H1 (cell line): ENCODE measurements at regions not wholly inside any gene's neighbourhood (a gene's known extent, or its start where the extent isn't known, plus 50 kb on each side); places are given as distances from the start of the nearest gene placed in this dataset.

Experiments used
- CTCF ChIA-PET: fragments of 300-600 bp; sonication (Branson Sonifier 250); formaldehyde crosslinking; loops from one replicate; lab custom pipeline; 2021; ENCODE audit not compliant: partially characterized antibody; lab: Charles Lee
- POLR2A ChIA-PET: fragments of 300-600 bp; sonication (Branson Sonifier 250); formaldehyde crosslinking; loops from one replicate; lab custom pipeline; 2021; ENCODE audit warnings: inconsistent platforms; ENCODE audit not compliant: partially characterized antibody; lab: Charles Lee
- DNase-seq, 2 experiments: peaks; one replicate each; pipeline versions ENCODE4 v3.0.0 to v3.0.0-alpha.2; 2010 to 2022; ENCODE audit warnings: low spot score in 2 of 2, low read depth in 1 of 2, mixed read lengths in 1 of 2
- FAIRE-seq: peaks from 2 replicates; lab custom pipeline; 2011; peaks lifted over from hg19 to GRCh38; lab: Jason Lieb, UNC
- H2AFZ ChIP-seq: 2 replicates; pipeline ENCODE4 v1.8.1; 2012; ENCODE audit warnings: low read length, inconsistent platforms
- H2AK5ac ChIP-seq: 2 replicates; pipeline ENCODE4 v1.6.1; 2013; ENCODE audit warnings: low read depth, low read length
- H2BK120ac ChIP-seq: replicated peaks from 2 replicates; pipeline ENCODE3; 2013; ENCODE audit warnings: low read depth, low read length, inconsistent platforms
- H2BK12ac ChIP-seq: 2 replicates; pipeline ENCODE4 v1.6.1; 2013; ENCODE audit warnings: low read depth, low read length
- H2BK15ac ChIP-seq: 2 replicates; pipeline ENCODE4 v1.6.1; 2013; ENCODE audit warnings: low read length
- H2BK20ac ChIP-seq: 2 replicates; pipeline ENCODE4 v1.6.1; 2013; ENCODE audit warnings: low read length
- H2BK5ac ChIP-seq: 2 replicates; pipeline ENCODE4 v1.6.1; 2013; ENCODE audit warnings: low read depth, low read length
- H3K14ac ChIP-seq: 2 replicates; pipeline ENCODE4 v1.6.1; 2013; ENCODE audit warnings: inconsistent platforms; ENCODE audit not compliant: insufficient read length
- H3K18ac ChIP-seq: 2 replicates; pipeline ENCODE4 v1.6.1; 2013; ENCODE audit warnings: low read length; ENCODE audit errors: extremely low read depth
- H3K23ac ChIP-seq: 2 replicates; pipeline ENCODE4 v1.6.1; 2013; ENCODE audit warnings: inconsistent platforms; ENCODE audit not compliant: insufficient read length
- H3K23me2 ChIP-seq: 2 replicates; pipeline ENCODE4 v1.6.1; 2013; ENCODE audit warnings: low read depth, low read length
- H3K27ac ChIP-seq: 2 replicates; pipeline ENCODE4 v1.6.1; 2011; ENCODE audit warnings: low read depth, low read length, inconsistent platforms
- H3K27me3 ChIP-seq, 4 experiments: replicated peaks in 1 of 4; 1 replicate in 1 of 4; 2 replicates in 3 of 4; pipeline versions ENCODE4 v1.6.1 to v1.8.1; 2011 to 2013; ENCODE audit warnings: low read length in 3 of 4, mild to moderate bottlenecking in 3 of 4, inconsistent platforms in 2 of 4, mixed read lengths in 2 of 4, moderate library complexity in 1 of 4; ENCODE audit not compliant: control insufficient read depth in 3 of 4, insufficient read depth in 3 of 4; ENCODE audit errors: extremely low read depth in 1 of 4
- H3K36me3 ChIP-seq, 4 experiments: 2 replicates each; pipeline versions ENCODE4 v1.6.1 to v1.8.1; 2011 to 2013; ENCODE audit warnings: mild to moderate bottlenecking in 4 of 4, low read length in 3 of 4, moderate library complexity in 2 of 4, control low read depth in 1 of 4, inconsistent platforms in 1 of 4; ENCODE audit not compliant: insufficient read depth in 4 of 4, control insufficient read depth in 2 of 4
- H3K4ac ChIP-seq: replicated peaks from 2 replicates; pipeline ENCODE3; 2013; ENCODE audit warnings: low read length, low read depth, mixed read lengths, inconsistent platforms; ENCODE audit not compliant: insufficient read length
- H3K4me1 ChIP-seq, 4 experiments: replicated peaks in 1 of 4; 1 replicate in 1 of 4; 2 replicates in 3 of 4; pipeline versions ENCODE4 v1.6.1 to v1.8.1; 2011 to 2013; ENCODE audit warnings: low read length in 3 of 4, inconsistent platforms in 2 of 4, mixed read lengths in 1 of 4; ENCODE audit not compliant: insufficient read depth in 4 of 4, control insufficient read depth in 3 of 4
- H3K4me2 ChIP-seq, 2 experiments: 2 replicates each; pipeline versions ENCODE4 v1.6.1 to v1.8.1; 2011 to 2013; ENCODE audit warnings: low read depth in 2 of 2, low read length in 2 of 2, control low read depth in 1 of 2, inconsistent platforms in 1 of 2, mild to moderate bottlenecking in 1 of 2; ENCODE audit not compliant: insufficient read depth in 1 of 2
- H3K4me3 ChIP-seq, 4 experiments: fragments of 200-600, 300-600 bp in 1 of 4; sonication (generic), shearing (Covaris generic), sonication (Bioruptor Twin) in 1 of 4; 2 replicates each; pipeline versions ENCODE4 v1.5.1 to v1.8.1; 2011 to 2016; ENCODE audit warnings: low read length in 4 of 4, low read depth in 3 of 4, control low read depth in 2 of 4, inconsistent platforms in 2 of 4, mild to moderate bottlenecking in 2 of 4, mixed read lengths in 1 of 4, moderate library complexity in 1 of 4; ENCODE audit not compliant: insufficient read depth in 2 of 4; ENCODE audit errors: extremely low read depth in 1 of 4
- H3K56ac ChIP-seq: replicated peaks from 2 replicates; pipeline ENCODE3; 2013; ENCODE audit warnings: low read depth, mild to moderate bottlenecking, mixed read lengths, low read length, inconsistent platforms; ENCODE audit not compliant: insufficient read length
- H3K79me1 ChIP-seq: 2 replicates; pipeline ENCODE4 v1.6.1; 2013; ENCODE audit warnings: low read depth, low read length, control low read depth
- H3K79me2 ChIP-seq, 2 experiments: 2 replicates each; pipeline versions ENCODE4 v1.6.1 to v1.8.1; 2012 to 2013; ENCODE audit warnings: low read length in 2 of 2, mild to moderate bottlenecking in 2 of 2, inconsistent platforms in 1 of 2; ENCODE audit not compliant: insufficient read depth in 2 of 2, control insufficient read depth in 1 of 2
- H3K9ac ChIP-seq, 4 experiments: replicated peaks in 1 of 4; 1 replicate in 1 of 4; 2 replicates in 3 of 4; pipeline versions ENCODE4 v1.6.1 to v1.8.1; 2011 to 2013; ENCODE audit warnings: low read depth in 3 of 4, low read length in 3 of 4, control low read depth in 2 of 4, mild to moderate bottlenecking in 2 of 4, moderate library complexity in 2 of 4, inconsistent platforms in 1 of 4; ENCODE audit errors: extremely low read depth in 1 of 4
- H3K9me3 ChIP-seq, 2 experiments: 2 replicates each; pipeline versions ENCODE4 v1.6.1 to v1.8.1; 2012 to 2013; ENCODE audit warnings: mild to moderate bottlenecking in 2 of 2, moderate library complexity in 2 of 2, control low read depth in 1 of 2, inconsistent platforms in 1 of 2, low read depth in 1 of 2, low read length in 1 of 2, mixed read lengths in 1 of 2; ENCODE audit not compliant: insufficient read depth in 2 of 2
- H4K20me1 ChIP-seq, 2 experiments: replicated peaks in 1 of 2; 2 replicates each; pipeline versions ENCODE3 to v1.8.1; 2011 to 2013; ENCODE audit warnings: inconsistent platforms in 2 of 2, low read length in 2 of 2, mild to moderate bottlenecking in 1 of 2; ENCODE audit not compliant: insufficient read depth in 2 of 2, control insufficient read depth in 1 of 2
- H4K5ac ChIP-seq: 2 replicates; pipeline ENCODE4 v1.6.1; 2013; ENCODE audit warnings: low read length, low read depth, mixed read lengths, inconsistent platforms; ENCODE audit not compliant: insufficient read length
- H4K8ac ChIP-seq: 2 replicates; pipeline ENCODE4 v1.8.0; 2013; ENCODE audit warnings: mild to moderate bottlenecking, moderate library complexity, low read length, inconsistent platforms; ENCODE audit not compliant: insufficient read depth; ENCODE audit errors: extremely low read depth
- H4K91ac ChIP-seq: replicated peaks from 2 replicates; pipeline ENCODE3; 2013; ENCODE audit warnings: low read length, mixed read lengths, inconsistent platforms; ENCODE audit not compliant: insufficient read length
- KDM4A ChIP-seq: IDR thresholded peaks from one replicate; pipeline ENCODE4 v1.7.1; 2012; ENCODE audit warnings: low read depth, mild to moderate bottlenecking, moderate library complexity, low read length, inconsistent platforms; ENCODE audit not compliant: severe bottlenecking
- YY1 ChIP-seq: IDR thresholded peaks from 2 replicates; pipeline ENCODE4 v1.6.1; 2011; ENCODE audit warnings: low read depth, mild to moderate bottlenecking, low read length
- WGBS, 2 experiments: shearing (Covaris generic) in 1 of 2; methylation state at CpG; one replicate each; pipeline versions ENCODE4 v1.1.6 to v1.1.7; 2013 to 2015; ENCODE audit warnings: low lambda C conversion rate in 2 of 2, mixed read lengths in 2 of 2, inconsistent platforms in 1 of 2, low coverage in 1 of 2, missing lambda C conversion rate in 1 of 2; ENCODE audit not compliant: insufficient replicate concordance in 2 of 2, insufficient coverage in 1 of 2, insufficient read length in 1 of 2; ENCODE audit errors: extremely low coverage in 1 of 2, missing lambda C conversion rate in 1 of 2; 5-methylcytosine and 5-hydroxymethylcytosine counted together

- CTCF ChIA-PET: no interaction called here
- H2AK5ac ChIP-seq: no peak overlapping the region
- no peaks in the 10 kb centered on the region for H3K79me2 ChIP-seq
These were observed 265.3 kb upstream of the ANO5 start for GRCh38 chr11:21927628-21928027.

More at GRCh38 chr11:21927628-21928027, 265.3 kb upstream of the ANO5 start:
- Histone ChIP-seq H3K4me2 (no peak overlapping the region), H3K23me2 (no peaks in the 10 kb centered on the region), H3K23ac (no peak overlapping the region), H2AFZ (no peak overlapping the region), H3K14ac (no peak overlapping the region), H3K4me3 (no peak overlapping the region), H2BK15ac (no peak overlapping the region), H2BK5ac (no peak overlapping the region), H3K4me1 (no peaks in the 10 kb centered on the region), H3K36me3 (no peaks in the 10 kb centered on the region), H2BK120ac (no peak overlapping the region), H2BK20ac (no peak overlapping the region), H3K27me3 (no peaks in the 10 kb centered on the region), H3K79me1 (no peaks in the 10 kb centered on the region), H3K9me3 (no peaks in the 10 kb centered on the region), H2BK12ac (no peak overlapping the region), H4K91ac (no peak overlapping the region), H3K9ac (no peak overlapping the region), H4K20me1 (no peaks in the 10 kb centered on the region), H3K27ac (no peak overlapping the region), H3K4ac (no peak overlapping the region), H4K5ac (no peak overlapping the region), H4K8ac (no peak overlapping the region), H3K56ac (no peak overlapping the region), H3K18ac (no peak overlapping the region)
- 0 out of 2 replicates have a peak, but pooled peaks have one; percentile 34 for TF ChIP-seq YY1
- TF ChIP-seq KDM4A: no peak
- POLR2A ChIA-PET: interaction anchor here (0.6 kb wide), 1 partner anchor 66 kb away, joined by 5 read pairs; no protein-coding TSS in a partner anchor
- no peak for FAIRE-seq
- 58% methylated on average over 3 of the region's 3 CpGs; no CpG with 5 or more reads in 1 of the 2 experiments for WGBS, 2 experiments
- no peak for DNase-seq
